ENCODE measurements at regions not wholly inside any gene's neighbourhood (a gene's known extent, or its start where the extent isn't known, plus 50 kb on each side); places are given as distances from the start of the nearest gene placed in this dataset.

DNA sequence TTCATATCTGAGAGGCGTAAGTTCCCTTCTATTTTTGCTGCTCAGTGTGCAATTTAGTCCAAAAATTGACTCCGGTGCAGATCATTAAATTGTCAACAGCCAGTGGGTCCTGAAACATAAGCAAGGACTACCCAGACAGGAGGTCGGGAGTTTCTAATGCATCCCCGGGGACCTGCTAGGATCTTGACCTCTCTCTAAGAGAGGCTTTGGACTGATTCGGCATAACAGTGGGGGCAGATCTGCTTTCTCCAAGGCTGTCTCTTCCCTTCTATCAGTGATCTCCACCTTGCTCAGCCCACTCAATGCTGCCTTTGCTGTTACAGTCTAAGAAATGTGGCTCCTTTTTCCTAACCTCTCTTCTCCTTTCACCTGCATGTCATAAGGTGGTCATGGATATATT is 199.1 kb upstream of the NRP1 start:
- TF ChIP-seq, protein P1, sequence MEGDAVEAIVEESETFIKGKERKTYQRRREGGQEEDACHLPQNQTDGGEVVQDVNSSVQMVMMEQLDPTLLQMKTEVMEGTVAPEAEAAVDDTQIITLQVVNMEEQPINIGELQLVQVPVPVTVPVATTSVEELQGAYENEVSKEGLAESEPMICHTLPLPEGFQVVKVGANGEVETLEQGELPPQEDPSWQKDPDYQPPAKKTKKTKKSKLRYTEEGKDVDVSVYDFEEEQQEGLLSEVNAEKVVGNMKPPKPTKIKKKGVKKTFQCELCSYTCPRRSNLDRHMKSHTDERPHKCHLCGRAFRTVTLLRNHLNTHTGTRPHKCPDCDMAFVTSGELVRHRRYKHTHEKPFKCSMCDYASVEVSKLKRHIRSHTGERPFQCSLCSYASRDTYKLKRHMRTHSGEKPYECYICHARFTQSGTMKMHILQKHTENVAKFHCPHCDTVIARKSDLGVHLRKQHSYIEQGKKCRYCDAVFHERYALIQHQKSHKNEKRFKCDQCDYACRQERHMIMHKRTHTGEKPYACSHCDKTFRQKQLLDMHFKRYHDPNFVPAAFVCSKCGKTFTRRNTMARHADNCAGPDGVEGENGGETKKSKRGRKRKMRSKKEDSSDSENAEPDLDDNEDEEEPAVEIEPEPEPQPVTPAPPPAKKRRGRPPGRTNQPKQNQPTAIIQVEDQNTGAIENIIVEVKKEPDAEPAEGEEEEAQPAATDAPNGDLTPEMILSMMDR (IDR thresholded peaks at IDR 0.05) = no peak

- TF ChIP-seq, protein P1 (IDR thresholded peaks at IDR 0.05) = no peak
Measured at GRCh38 chr10:33532901-33533300, 198.4 kb upstream of the NRP1 start.

- TF ChIP-seq, protein P1 (IDR thresholded peaks at IDR 0.05) = no peak
Measured at GRCh38 chr10:33529234-33529633, 194.8 kb upstream of the NRP1 start.

- TF ChIP-seq, protein P1 (IDR thresholded peaks at IDR 0.05) = no peak
Measured at GRCh38 chr10:33524966-33525365, 190.5 kb upstream of the NRP1 start.

GRCh38 chr10:33524041-33524440 is 189.6 kb upstream of the NRP1 start:
- TF ChIP-seq, protein P1 (IDR thresholded peaks at IDR 0.05) = no peak

DNA sequence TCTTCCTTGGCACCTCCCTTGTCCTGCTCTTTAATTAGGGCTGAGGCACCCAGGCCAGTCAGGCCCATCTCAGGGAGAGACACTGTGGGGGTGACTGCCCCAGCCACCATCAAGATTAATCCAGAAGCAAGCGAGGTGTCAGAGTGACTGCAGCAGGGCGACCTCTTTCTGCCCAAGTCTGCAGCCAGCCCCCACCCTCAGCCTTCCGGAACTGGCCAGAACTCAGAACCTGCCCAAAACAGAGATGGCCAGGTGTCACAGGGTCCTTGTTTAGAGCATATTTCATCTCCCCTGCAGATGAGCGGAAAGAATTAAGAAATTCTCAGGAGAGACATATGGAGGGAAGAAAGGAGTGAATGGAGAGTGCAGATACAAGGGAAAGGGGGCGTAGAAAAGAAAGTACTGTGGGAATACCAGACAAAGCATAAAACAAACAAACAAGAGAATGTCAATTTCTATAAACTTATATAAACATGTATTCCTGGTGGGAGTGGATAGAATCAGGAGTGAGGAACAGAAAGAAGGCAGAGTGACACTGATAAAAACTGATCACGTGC is 188.8 kb upstream of the NRP1 start:
- TF ChIP-seq, protein P1 (IDR thresholded peaks at IDR 0.05) = no peak

DNA sequence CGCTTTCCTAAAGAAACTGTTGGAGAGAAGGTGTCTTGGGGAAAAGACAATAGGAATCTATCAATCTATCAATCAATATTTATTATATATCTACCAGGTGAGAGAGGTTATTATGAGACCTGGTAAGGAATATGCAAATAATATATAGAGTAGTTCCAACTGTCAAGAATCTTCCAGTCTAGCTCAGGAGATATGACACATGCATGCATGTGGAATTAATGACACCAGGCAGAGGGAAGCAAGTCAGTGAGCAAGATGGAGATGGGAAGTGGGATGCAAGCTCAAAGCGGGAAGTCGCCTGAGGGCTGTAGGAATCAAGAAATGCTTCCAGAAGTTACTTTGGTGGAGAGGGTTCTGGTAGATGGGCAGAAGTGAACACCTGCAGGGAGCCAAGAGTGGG is 187.4 kb upstream of the NRP1 start:
- TF ChIP-seq, protein P1 (IDR thresholded peaks at IDR 0.05) = no peak

GRCh38 chr10:33521062-33521461 is 186.6 kb upstream of the NRP1 start:
- TF ChIP-seq, protein P1 (IDR thresholded peaks at IDR 0.05) = no peak
